Natural killer cell (primary cell): ENCODE measurements at regions not wholly inside any gene's neighbourhood (a gene's known extent, or its start where the extent isn't known, plus 50 kb on each side); places are given as distances from the start of the nearest gene placed in this dataset.

Experiments used
- ATAC-seq, 3 donors: fragments of 150-1000 bp in 2 of 3; fragments of 200-7000 bp in 1 of 3; cut with Tn5 transposase; 1 replicate in 1 of 3; 2 replicates in 2 of 3; pipeline ENCODE4 v1.10.0; 2021; ENCODE audit warnings: mild to moderate bottlenecking in 2 of 3, moderate library complexity in 2 of 3
- DNase-seq, 2 donors: peaks; one replicate each; pipeline versions ENCODE4 v3.0.0 to v3.0.0-alpha.2; 2013 to 2021; ENCODE audit warnings: mixed read lengths in 1 of 2
- H3K27ac ChIP-seq: one replicate; pipeline ENCODE4 v1.5.1; 2013; ENCODE audit warnings: mild to moderate bottlenecking, low read length
- H3K27me3 ChIP-seq: one replicate; pipeline ENCODE4 v1.6.1; 2013; ENCODE audit warnings: low read length; ENCODE audit not compliant: control insufficient read depth, insufficient read depth
- H3K36me3 ChIP-seq: one replicate; pipeline ENCODE4 v1.6.1; 2013; ENCODE audit warnings: low read length; ENCODE audit not compliant: control insufficient read depth, insufficient read depth
- H3K4me1 ChIP-seq: one replicate; pipeline ENCODE4 v1.6.1; 2013; ENCODE audit warnings: low read length; ENCODE audit not compliant: control insufficient read depth, insufficient read depth
- H3K4me3 ChIP-seq: one replicate; pipeline ENCODE4 v1.5.1; 2013; ENCODE audit warnings: low read length
- H3K9me3 ChIP-seq: one replicate; pipeline ENCODE4 v1.6.1; 2013; ENCODE audit warnings: low read length; ENCODE audit not compliant: control insufficient read depth, insufficient read depth
- H3K27ac Mint-ChIP-seq, 2 donors: one replicate each; pipeline ENCODE4 v1.8.0; 2022; ENCODE audit warnings: mild to moderate bottlenecking in 2 of 2, mixed read lengths in 2 of 2, moderate library complexity in 1 of 2
- H3K27me3 Mint-ChIP-seq, 2 donors: one replicate each; pipeline ENCODE4 v1.8.0; 2022; ENCODE audit warnings: low read depth in 2 of 2, mixed read lengths in 2 of 2
- H3K36me3 Mint-ChIP-seq: one replicate; pipeline ENCODE4 v1.8.0; 2022; ENCODE audit warnings: mixed read lengths
- H3K4me1 Mint-ChIP-seq, 2 donors: one replicate each; pipeline ENCODE4 v1.8.0; 2022; ENCODE audit warnings: mixed read lengths in 2 of 2
- H3K4me3 Mint-ChIP-seq: one replicate; pipeline ENCODE4 v1.8.0; 2022; ENCODE audit warnings: mild to moderate bottlenecking, moderate library complexity, mixed read lengths
- H3K9me3 Mint-ChIP-seq, 2 donors: one replicate each; pipeline ENCODE4 v1.8.0; 2022; ENCODE audit warnings: mixed read lengths in 2 of 2
- WGBS: methylation state at CpG from one replicate; pipeline ENCODE4 v1.1.7; 2013; ENCODE audit warnings: missing lambda C conversion rate; ENCODE audit not compliant: insufficient coverage; 5-methylcytosine and 5-hydroxymethylcytosine counted together
- intact Hi-C: fragments of 100-400 bp; cut with micrococcal nuclease; formaldehyde crosslinking; loops from one replicate; pipeline ENCODE4 v1.14.2; 2022
- TF ChIP-seq, protein P1 (sequence below): fragments of 200-600 bp; IDR thresholded peaks from one replicate; pipeline ENCODE4 v1.8.0; 2022; ENCODE audit warnings: antibody characterized with exemption

DNA sequence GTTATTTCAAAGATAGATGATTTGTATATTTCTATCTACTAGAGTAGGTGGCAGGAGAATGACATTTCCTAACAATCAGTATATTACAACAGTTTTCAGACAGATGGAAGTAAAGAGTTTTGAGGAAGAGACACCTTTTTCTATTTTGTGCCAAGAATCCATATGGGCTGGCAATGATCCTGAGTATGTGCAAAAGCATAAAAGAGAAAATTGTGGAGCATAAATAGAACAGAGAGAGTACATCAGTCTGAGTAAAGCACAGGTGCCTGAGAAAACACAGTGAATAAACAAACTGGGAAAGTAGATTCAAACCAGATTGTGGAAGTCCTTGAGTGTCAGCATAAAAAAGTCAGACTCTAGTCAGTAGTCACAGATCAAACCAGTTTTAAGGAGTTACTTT is 96.8 kb upstream of the WDR44 start:
- H3K4me1 Mint-ChIP-seq, result no peaks in the 10 kb centered on the region
- Histone ChIP-seq H3K4me1 (no peaks in the 10 kb centered on the region), H3K27me3 (no peaks in the 10 kb centered on the region), H3K27ac (no peak overlapping the region), H3K36me3 (no peaks in the 10 kb centered on the region), H3K4me3 (no peak overlapping the region), H3K9me3 (no peaks in the 10 kb centered on the region)
- peaks cover 0 to 5% of the 10 kb centered on the region in 2 donors for H3K27me3 Mint-ChIP-seq
- H3K27ac Mint-ChIP-seq, result no peak overlapping the region
- no peak overlapping the region for H3K4me3 Mint-ChIP-seq
- DNase-seq (no peak), ATAC-seq (no peak)
- no peaks in the 10 kb centered on the region for H3K9me3 Mint-ChIP-seq
- TF ChIP-seq, protein P1, sequence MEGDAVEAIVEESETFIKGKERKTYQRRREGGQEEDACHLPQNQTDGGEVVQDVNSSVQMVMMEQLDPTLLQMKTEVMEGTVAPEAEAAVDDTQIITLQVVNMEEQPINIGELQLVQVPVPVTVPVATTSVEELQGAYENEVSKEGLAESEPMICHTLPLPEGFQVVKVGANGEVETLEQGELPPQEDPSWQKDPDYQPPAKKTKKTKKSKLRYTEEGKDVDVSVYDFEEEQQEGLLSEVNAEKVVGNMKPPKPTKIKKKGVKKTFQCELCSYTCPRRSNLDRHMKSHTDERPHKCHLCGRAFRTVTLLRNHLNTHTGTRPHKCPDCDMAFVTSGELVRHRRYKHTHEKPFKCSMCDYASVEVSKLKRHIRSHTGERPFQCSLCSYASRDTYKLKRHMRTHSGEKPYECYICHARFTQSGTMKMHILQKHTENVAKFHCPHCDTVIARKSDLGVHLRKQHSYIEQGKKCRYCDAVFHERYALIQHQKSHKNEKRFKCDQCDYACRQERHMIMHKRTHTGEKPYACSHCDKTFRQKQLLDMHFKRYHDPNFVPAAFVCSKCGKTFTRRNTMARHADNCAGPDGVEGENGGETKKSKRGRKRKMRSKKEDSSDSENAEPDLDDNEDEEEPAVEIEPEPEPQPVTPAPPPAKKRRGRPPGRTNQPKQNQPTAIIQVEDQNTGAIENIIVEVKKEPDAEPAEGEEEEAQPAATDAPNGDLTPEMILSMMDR, result no peak
- H3K36me3 Mint-ChIP-seq, result no peaks in the 10 kb centered on the region
- intact Hi-C loops, result no loop called here

DNA sequence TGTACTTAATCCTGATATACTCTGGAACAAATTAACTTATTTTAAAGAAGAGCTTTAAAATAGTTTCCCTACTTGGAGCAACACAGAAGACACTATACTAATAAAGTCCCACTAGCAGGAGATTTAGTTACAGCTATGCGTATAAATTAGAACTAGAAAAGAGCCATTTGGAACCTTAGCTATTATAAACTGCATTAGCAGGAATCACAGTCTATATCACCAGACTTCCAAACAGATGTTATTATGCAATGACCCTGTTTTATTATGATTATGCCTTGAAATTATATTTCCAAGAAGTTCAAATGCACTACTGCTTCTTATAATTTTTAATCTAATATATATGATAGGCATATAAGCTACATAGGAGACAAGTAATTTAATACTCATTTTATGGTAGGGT is 95.5 kb upstream of the WDR44 start:
- Mint-ChIP-seq H3K9me3 (no peaks in the 10 kb centered on the region), H3K36me3 (no peaks in the 10 kb centered on the region), H3K27ac (no peak overlapping the region), H3K27me3 (no peaks in the 10 kb centered on the region), H3K4me1 (no peaks in the 10 kb centered on the region), H3K4me3 (no peak overlapping the region)
- no peaks in the 10 kb centered on the region for H3K4me1 ChIP-seq
- no peaks in the 10 kb centered on the region for H3K27me3 ChIP-seq
- TF ChIP-seq, protein P1, result no peak
- H3K4me3 ChIP-seq, result no peak overlapping the region
- intact Hi-C loops, result no loop called here
- H3K9me3 ChIP-seq, result no peaks in the 10 kb centered on the region
- WGBS, result no CpG with 5 or more reads among the region's 1 CpG
- ATAC-seq (no peak), DNase-seq (no peak)
- H3K27ac ChIP-seq, result no peak overlapping the region
- H3K36me3 ChIP-seq, result no peaks in the 10 kb centered on the region

GRCh38 chrX:118251271-118251670 is 94.6 kb upstream of the WDR44 start:
- intact Hi-C loops, result no loop called here
- H3K36me3 Mint-ChIP-seq, result no peaks in the 10 kb centered on the region
- H3K27ac Mint-ChIP-seq, result no peak overlapping the region

DNA sequence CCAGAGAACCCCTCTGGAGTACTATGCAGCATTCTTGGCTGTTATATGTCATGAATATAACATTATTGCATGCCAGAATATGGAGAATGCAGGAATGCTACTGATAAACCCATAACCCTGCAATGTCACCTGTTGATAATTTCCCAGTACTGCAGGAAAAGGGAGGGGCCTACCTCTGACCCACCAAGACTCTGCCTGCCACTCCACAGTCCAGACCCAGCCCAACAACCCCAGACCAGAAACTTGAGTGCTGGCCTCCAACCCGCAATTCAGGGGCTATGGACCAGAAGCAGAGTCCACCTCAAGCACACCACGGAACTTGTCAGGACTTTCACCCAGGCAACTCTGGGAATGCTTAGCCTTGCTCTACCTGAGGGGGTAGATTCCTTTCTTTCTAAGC is 92.9 kb upstream of the WDR44 start:
- Histone ChIP-seq H3K27ac (no peak overlapping the region), H3K4me1 (no peaks in the 10 kb centered on the region), H3K4me3 (no peak overlapping the region), H3K9me3 (no peaks in the 10 kb centered on the region), H3K27me3 (no peaks in the 10 kb centered on the region), H3K36me3 (no peaks in the 10 kb centered on the region)
- intact Hi-C loops, result no loop called here
- no peak for ATAC-seq
- no peak overlapping the region for H3K27ac Mint-ChIP-seq
- TF ChIP-seq, protein P1, result no peak
- no peaks in the 10 kb centered on the region for H3K36me3 Mint-ChIP-seq
- no peaks in the 10 kb centered on the region for H3K9me3 Mint-ChIP-seq
- no peak for DNase-seq
- 67% methylated on average over 1 of the region's 2 CpGs for WGBS
- no peak overlapping the region for H3K4me3 Mint-ChIP-seq
- H3K27me3 Mint-ChIP-seq, result peaks cover 0 to 2% of the 10 kb centered on the region in 2 donors
- H3K4me1 Mint-ChIP-seq, result no peaks in the 10 kb centered on the region

More at GRCh38 chrX:118251271-118251670, 94.6 kb upstream of the WDR44 start:
- H3K27me3 ChIP-seq, result no peaks in the 10 kb centered on the region
- TF ChIP-seq, protein P1, result no peak
- Mint-ChIP-seq H3K4me1 (no peaks in the 10 kb centered on the region), H3K27me3 (no peaks in the 10 kb centered on the region), H3K9me3 (no peaks in the 10 kb centered on the region), H3K4me3 (no peak overlapping the region)
- H3K4me3 ChIP-seq, result no peak overlapping the region
- ATAC-seq, result no peak
- no peaks in the 10 kb centered on the region for H3K4me1 ChIP-seq
- no peak for DNase-seq
- no peak overlapping the region for H3K27ac ChIP-seq
- no peaks in the 10 kb centered on the region for H3K36me3 ChIP-seq
- no peaks in the 10 kb centered on the region for H3K9me3 ChIP-seq
- WGBS, result 88% methylated on average over 2 of the region's 3 CpGs
